ENCODE measurements at regions not wholly inside any gene's neighbourhood (a gene's known extent, or its start where the extent isn't known, plus 50 kb on each side); places are given as distances from the start of the nearest gene placed in this dataset.

DNA sequence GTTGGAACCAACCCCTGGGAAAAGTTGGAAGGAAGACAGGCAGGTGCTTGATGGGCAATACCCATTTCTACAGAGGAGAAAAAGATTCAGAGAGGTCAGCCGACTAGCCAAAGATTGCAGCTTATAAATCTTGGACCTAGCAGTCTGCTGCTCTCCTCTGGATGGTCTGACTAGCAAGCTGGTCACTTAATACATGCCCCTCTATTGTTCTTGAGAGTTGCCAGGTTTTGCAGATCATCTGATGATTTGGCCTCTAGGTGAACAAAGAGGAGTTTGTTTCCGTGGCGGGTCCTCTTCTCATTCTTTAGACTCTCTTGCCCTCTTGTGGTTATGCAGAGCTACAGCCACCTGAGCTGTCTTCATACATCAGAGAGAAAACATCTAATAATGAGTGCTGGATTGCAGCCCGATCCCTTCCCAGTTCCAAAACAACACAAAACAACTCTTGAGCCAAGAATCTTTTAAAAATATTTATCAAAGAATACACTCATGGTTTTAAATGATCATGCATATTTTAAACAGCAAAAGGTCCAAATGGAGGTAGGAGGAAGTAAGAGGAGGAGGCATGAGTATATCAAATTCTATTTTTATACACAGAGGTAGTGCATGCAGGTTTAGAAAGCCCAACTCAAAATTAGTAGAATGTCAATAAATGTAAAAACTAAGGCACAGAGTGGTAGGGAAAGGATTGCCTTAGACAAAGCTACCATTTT lies 115.7 kb downstream of the SLC30A10 start:
- TF ChIP-seq, protein P1, sequence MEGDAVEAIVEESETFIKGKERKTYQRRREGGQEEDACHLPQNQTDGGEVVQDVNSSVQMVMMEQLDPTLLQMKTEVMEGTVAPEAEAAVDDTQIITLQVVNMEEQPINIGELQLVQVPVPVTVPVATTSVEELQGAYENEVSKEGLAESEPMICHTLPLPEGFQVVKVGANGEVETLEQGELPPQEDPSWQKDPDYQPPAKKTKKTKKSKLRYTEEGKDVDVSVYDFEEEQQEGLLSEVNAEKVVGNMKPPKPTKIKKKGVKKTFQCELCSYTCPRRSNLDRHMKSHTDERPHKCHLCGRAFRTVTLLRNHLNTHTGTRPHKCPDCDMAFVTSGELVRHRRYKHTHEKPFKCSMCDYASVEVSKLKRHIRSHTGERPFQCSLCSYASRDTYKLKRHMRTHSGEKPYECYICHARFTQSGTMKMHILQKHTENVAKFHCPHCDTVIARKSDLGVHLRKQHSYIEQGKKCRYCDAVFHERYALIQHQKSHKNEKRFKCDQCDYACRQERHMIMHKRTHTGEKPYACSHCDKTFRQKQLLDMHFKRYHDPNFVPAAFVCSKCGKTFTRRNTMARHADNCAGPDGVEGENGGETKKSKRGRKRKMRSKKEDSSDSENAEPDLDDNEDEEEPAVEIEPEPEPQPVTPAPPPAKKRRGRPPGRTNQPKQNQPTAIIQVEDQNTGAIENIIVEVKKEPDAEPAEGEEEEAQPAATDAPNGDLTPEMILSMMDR (conservative IDR thresholded peaks at IDR 0.05) = peak; percentile 90
- H3K27ac ChIP-seq = no peak overlapping the region

GRCh38 chr1:219812086-219812485 lies 116.3 kb downstream of the SLC30A10 start:
- TF ChIP-seq, protein P1 (conservative IDR thresholded peaks at IDR 0.05) = no peak
- H3K27ac ChIP-seq = no peak overlapping the region

DNA sequence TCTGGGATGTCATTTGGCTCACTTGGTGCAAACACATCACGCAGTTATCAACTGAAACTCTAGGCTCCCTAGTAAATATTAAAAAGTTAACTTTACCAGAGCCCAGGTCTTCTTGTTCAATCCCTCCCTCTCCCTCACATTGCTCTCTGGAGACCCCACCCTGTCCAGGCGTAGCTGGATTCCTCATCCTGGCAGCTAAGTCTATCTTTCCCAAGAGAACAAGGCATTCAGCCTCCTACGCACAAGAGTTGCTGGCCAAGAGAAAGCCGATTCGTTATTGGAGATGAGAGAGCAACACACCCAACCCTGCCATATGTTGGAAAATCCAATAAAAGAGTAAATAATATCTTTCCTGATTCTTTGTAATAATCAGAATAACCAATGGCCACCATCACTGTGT lies 117.9 kb downstream of the SLC30A10 start:
- no peak overlapping the region for H3K27ac ChIP-seq
- TF ChIP-seq, protein P1 (conservative IDR thresholded peaks at IDR 0.05) = no peak

- TF ChIP-seq, protein P1 (conservative IDR thresholded peaks at IDR 0.05) = no peak
- no peak overlapping the region for H3K27ac ChIP-seq
These were observed 119.6 kb downstream of the SLC30A10 start for GRCh38 chr1:219808790-219809189.

DNA sequence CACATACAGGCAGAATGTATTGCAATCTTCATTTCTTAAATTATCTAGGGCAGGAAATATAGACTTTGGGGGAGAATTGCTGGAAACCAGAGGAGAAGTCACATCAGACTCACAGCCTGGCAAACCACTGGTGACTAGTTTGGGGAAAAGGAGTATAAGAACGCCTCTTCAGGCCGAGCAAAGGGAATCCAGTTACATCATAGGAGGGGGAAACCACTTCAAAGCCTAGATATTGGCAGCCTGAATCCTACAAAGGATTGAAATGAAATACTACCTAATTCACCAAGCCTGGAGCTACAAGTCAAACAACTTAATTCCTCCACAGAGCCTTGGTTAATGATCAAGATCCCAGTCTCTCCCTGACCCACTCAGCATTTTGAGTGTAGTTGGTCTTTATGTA lies 121.7 kb downstream of the SLC30A10 start:
- TF ChIP-seq, protein P1 (conservative IDR thresholded peaks at IDR 0.05) = no peak
- H3K27ac ChIP-seq = no peak overlapping the region

GRCh38 chr1:219806020-219806419 lies 122.3 kb downstream of the SLC30A10 start:
- TF ChIP-seq, protein P1 (conservative IDR thresholded peaks at IDR 0.05) = no peak
- no peak overlapping the region for H3K27ac ChIP-seq

- TF ChIP-seq, protein P1 (conservative IDR thresholded peaks at IDR 0.05) = peak; percentile 67
- no peak overlapping the region for H3K27ac ChIP-seq
These were observed 123.2 kb downstream of the SLC30A10 start for GRCh38 chr1:219805191-219805590.
